Keratinocyte (primary cell): ENCODE measurements at regions not wholly inside any gene's neighbourhood (a gene's known extent, or its start where the extent isn't known, plus 50 kb on each side); places are given as distances from the start of the nearest gene placed in this dataset.

Experiments used
- DNase-seq: peaks from one replicate; pipeline ENCODE4 v3.0.0-alpha.2; 2011; ENCODE audit warnings: low read depth, missing footprints, low spot score
- FAIRE-seq: peaks from 2 replicates; lab custom pipeline; 2011; peaks lifted over from hg19 to GRCh38; lab: Jason Lieb, UNC
- H2AFZ ChIP-seq: 2 replicates; pipeline ENCODE4 v1.6.0; 2012; ENCODE audit warnings: low read length, control low read depth, inconsistent platforms; ENCODE audit not compliant: control insufficient read depth
- H3K27ac ChIP-seq: 2 replicates; pipeline ENCODE4 v1.5.1; 2011; ENCODE audit warnings: low read length; ENCODE audit not compliant: control insufficient read depth, insufficient read depth
- H3K27me3 ChIP-seq: 3 replicates; pipeline ENCODE4 v1.6.0; 2011; ENCODE audit warnings: low read length; ENCODE audit not compliant: control insufficient read depth, insufficient read depth; ENCODE audit errors: extremely low read depth
- H3K36me3 ChIP-seq, 2 experiments: 2 replicates in 1 of 2; 3 replicates in 1 of 2; pipeline ENCODE4 v1.5.1; 2011; ENCODE audit warnings: low read length in 2 of 2, mild to moderate bottlenecking in 1 of 2; ENCODE audit not compliant: control insufficient read depth in 2 of 2, insufficient read depth in 2 of 2; ENCODE audit errors: extremely low read depth in 1 of 2
- H3K4me1 ChIP-seq: 3 replicates; pipeline ENCODE4 v1.5.1; 2011; ENCODE audit warnings: low read length; ENCODE audit not compliant: control insufficient read depth, insufficient read depth; ENCODE audit errors: extremely low read depth
- H3K4me2 ChIP-seq: 3 replicates; pipeline ENCODE4 v1.6.0; 2011; ENCODE audit warnings: low read depth, low read length; ENCODE audit not compliant: control insufficient read depth, insufficient read depth; ENCODE audit errors: extremely low read depth
- H3K4me3 ChIP-seq, 3 experiments: fragments of 200-600 bp in 1 of 3; sonication (generic) in 1 of 3; 2 replicates in 2 of 3; 3 replicates in 1 of 3; pipeline ENCODE4 v1.5.1; 2011 to 2016; ENCODE audit warnings: low read length in 3 of 3, mild to moderate bottlenecking in 3 of 3, control low read depth in 2 of 3, inconsistent platforms in 1 of 3, low read depth in 1 of 3, mixed read lengths in 1 of 3, mixed run types in 1 of 3, moderate library complexity in 1 of 3; ENCODE audit not compliant: control insufficient read depth in 2 of 3, insufficient read depth in 2 of 3; ENCODE audit errors: extremely low read depth in 1 of 3
- H3K79me2 ChIP-seq: 2 replicates; pipeline ENCODE4 v1.6.0; 2012; ENCODE audit warnings: low read length; ENCODE audit not compliant: control insufficient read depth, insufficient read depth
- H3K9ac ChIP-seq: 3 replicates; pipeline ENCODE4 v1.6.0; 2011; ENCODE audit warnings: low read length; ENCODE audit not compliant: control insufficient read depth, insufficient read depth; ENCODE audit errors: extremely low read depth
- H3K9me1 ChIP-seq: 3 replicates; pipeline ENCODE4 v1.6.0; 2011; ENCODE audit warnings: low read length; ENCODE audit not compliant: control insufficient read depth, insufficient read depth; ENCODE audit errors: extremely low read depth
- H3K9me3 ChIP-seq: 2 replicates; pipeline ENCODE4 v1.5.1; 2012; ENCODE audit warnings: low read depth, low read length; ENCODE audit not compliant: control insufficient read depth
- H4K20me1 ChIP-seq: 3 replicates; pipeline ENCODE4 v1.6.0; 2011; ENCODE audit warnings: low read length; ENCODE audit not compliant: control insufficient read depth, insufficient read depth; ENCODE audit errors: extremely low read depth
- EZH2 ChIP-seq: IDR thresholded peaks from one replicate; pipeline ENCODE4 v1.6.1; 2012; ENCODE audit warnings: inconsistent platforms, mild to moderate bottlenecking, low read length, moderate library complexity
- dilution Hi-C: fragments of 300-500 bp; cut with MboI; formaldehyde crosslinking; loops from one replicate; pipeline ENCODE4 v1.7.0; 2020; ENCODE audit warnings: low sequenced_read_pairs; ENCODE audit not compliant: extremely low pct_ligation_motif_present
- TF ChIP-seq, protein P1 (sequence below), 3 experiments: IDR thresholded peaks in 1 of 3; conservative IDR thresholded peaks in 1 of 3; optimal IDR thresholded peaks in 1 of 3; 2 replicates in 2 of 3; 3 replicates in 1 of 3; pipeline versions ENCODE3 to v1.5.1; 2011; ENCODE audit warnings: low read length in 3 of 3, mild to moderate bottlenecking in 3 of 3, moderate library complexity in 2 of 3, control low read depth in 1 of 3, inconsistent platforms in 1 of 3; ENCODE audit not compliant: insufficient read depth in 2 of 3; ENCODE audit errors: extremely low read depth in 1 of 3

DNA sequence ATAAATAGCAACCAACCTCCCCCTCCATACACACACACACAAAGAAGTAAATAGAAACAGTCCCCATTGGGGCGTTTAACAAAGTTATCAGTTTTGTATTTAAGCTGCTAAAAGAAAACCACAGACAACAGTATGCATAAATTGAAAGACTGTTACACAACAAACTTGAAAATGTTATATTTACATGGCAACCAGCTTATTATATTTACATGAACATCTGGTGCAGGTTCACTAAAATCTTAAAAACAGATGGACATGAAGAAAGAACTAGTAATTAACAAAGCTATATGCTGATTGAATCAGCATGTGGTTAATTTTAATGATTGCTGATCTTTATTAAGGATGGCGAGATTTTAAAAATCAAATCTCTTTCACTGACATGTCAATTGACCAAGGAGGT, 384.7 kb downstream of the LRRIQ3 start:
- Histone ChIP-seq H3K36me3 (no peaks in the 10 kb centered on the region), H3K27ac (no peak overlapping the region), H3K9ac (no peak overlapping the region), H3K4me3 (no peak overlapping the region), H4K20me1 (no peaks in the 10 kb centered on the region), H3K9me1 (no peaks in the 10 kb centered on the region), H2AFZ (no peak overlapping the region), H3K27me3 (no peaks in the 10 kb centered on the region), H3K4me2 (no peak overlapping the region), H3K4me1 (no peaks in the 10 kb centered on the region), H3K79me2 (no peaks in the 10 kb centered on the region), H3K9me3 (no peaks in the 10 kb centered on the region)
- FAIRE-seq, result no peak
- dilution Hi-C loops, result no loop called here
- TF ChIP-seq, protein P1, sequence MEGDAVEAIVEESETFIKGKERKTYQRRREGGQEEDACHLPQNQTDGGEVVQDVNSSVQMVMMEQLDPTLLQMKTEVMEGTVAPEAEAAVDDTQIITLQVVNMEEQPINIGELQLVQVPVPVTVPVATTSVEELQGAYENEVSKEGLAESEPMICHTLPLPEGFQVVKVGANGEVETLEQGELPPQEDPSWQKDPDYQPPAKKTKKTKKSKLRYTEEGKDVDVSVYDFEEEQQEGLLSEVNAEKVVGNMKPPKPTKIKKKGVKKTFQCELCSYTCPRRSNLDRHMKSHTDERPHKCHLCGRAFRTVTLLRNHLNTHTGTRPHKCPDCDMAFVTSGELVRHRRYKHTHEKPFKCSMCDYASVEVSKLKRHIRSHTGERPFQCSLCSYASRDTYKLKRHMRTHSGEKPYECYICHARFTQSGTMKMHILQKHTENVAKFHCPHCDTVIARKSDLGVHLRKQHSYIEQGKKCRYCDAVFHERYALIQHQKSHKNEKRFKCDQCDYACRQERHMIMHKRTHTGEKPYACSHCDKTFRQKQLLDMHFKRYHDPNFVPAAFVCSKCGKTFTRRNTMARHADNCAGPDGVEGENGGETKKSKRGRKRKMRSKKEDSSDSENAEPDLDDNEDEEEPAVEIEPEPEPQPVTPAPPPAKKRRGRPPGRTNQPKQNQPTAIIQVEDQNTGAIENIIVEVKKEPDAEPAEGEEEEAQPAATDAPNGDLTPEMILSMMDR (optimal IDR thresholded peaks at IDR 0.05 in 1 of 3, IDR thresholded peaks at IDR 0.05 in 1 of 3, conservative IDR thresholded peaks at IDR 0.05 in 1 of 3; ENCODE audit: extremely low read depth in 1 of 3, insufficient read depth in 2 of 3, low read length in 3 of 3), result no peak
- TF ChIP-seq EZH2, result no peak
- no peak for DNase-seq

DNA sequence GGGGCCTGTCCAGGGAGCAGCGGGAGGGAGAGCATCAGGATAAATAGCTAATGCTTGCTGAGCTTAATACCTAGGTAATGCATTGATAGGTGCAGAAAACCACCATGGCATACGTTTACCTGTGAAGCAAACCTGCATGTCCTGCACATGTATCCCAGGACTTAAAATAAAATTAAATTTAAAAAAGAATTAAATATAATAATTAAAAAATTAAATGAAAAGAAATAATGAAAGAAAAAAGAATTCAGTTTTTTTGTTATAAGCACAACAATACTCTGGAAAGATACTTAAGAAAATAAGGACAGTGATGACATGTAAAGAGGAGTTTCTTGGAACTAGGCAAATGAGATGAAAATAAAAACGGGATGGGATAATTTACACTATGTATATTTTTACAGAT, 386.2 kb downstream of the LRRIQ3 start:
- H3K9ac ChIP-seq, result no peak overlapping the region
- H3K27me3 ChIP-seq, result no peaks in the 10 kb centered on the region
- H3K36me3 ChIP-seq, result no peaks in the 10 kb centered on the region
- no peak overlapping the region for H3K27ac ChIP-seq
- FAIRE-seq (no peak), DNase-seq (no peak)
- no peak overlapping the region for H3K4me2 ChIP-seq
- no peaks in the 10 kb centered on the region for H4K20me1 ChIP-seq
- H3K79me2 ChIP-seq, result no peaks in the 10 kb centered on the region
- no peak overlapping the region for H2AFZ ChIP-seq
- no peaks in the 10 kb centered on the region for H3K9me1 ChIP-seq
- no peak overlapping the region for H3K4me3 ChIP-seq
- H3K4me1 ChIP-seq, result no peaks in the 10 kb centered on the region
- H3K9me3 ChIP-seq, result no peaks in the 10 kb centered on the region
- dilution Hi-C loops, result no loop called here
- TF ChIP-seq EZH2, result no peak
- TF ChIP-seq, protein P1 (optimal IDR thresholded peaks at IDR 0.05 in 1 of 3, IDR thresholded peaks at IDR 0.05 in 1 of 3, conservative IDR thresholded peaks at IDR 0.05 in 1 of 3; ENCODE audit: extremely low read depth in 1 of 3, insufficient read depth in 2 of 3, low read length in 3 of 3), result no peak
